Left ventricle myocardium superior (tissue), 1 donor: ENCODE measurements at regions not wholly inside any gene's neighbourhood (a gene's known extent, or its start where the extent isn't known, plus 50 kb on each side); places are given as distances from the start of the nearest gene placed in this dataset.
"Not testable (repeated sequence)": the region's sequence is repeated elsewhere in the genome, so short reads cannot be mapped to it uniquely, and the experiment has no call there.

ENCODE experiments used
- ATAC-seq: fragments of 200-7000 bp; cut with Tn5 transposase; one replicate; pipeline ENCODE4 v1.9.1; 2020; ENCODE audit warnings: mild to moderate bottlenecking, moderate library complexity
- DNase-seq: peaks from one replicate; pipeline ENCODE4 v3.0.0-alpha.2; 2020
- intact Hi-C: fragments of 100-400 bp; cut with micrococcal nuclease; formaldehyde crosslinking; loops from one replicate; pipeline ENCODE4 v1.11.0; 2022
- donor health status: DM: no; HTN: yes; CAD: no; lungs with severe emphysema.

- ATAC-seq, DNase-seq, intact Hi-C loops: not testable (repeated sequence)
Measured at GRCh38 chr7:67642542-67642941, 645.9 kb downstream of the TYW1 start.

GRCh38 chr7:67644151-67644550 lies 647.5 kb downstream of the TYW1 start:
- intact Hi-C loops: no loop called here
- ATAC-seq (no peak), DNase-seq (no peak)

DNA sequence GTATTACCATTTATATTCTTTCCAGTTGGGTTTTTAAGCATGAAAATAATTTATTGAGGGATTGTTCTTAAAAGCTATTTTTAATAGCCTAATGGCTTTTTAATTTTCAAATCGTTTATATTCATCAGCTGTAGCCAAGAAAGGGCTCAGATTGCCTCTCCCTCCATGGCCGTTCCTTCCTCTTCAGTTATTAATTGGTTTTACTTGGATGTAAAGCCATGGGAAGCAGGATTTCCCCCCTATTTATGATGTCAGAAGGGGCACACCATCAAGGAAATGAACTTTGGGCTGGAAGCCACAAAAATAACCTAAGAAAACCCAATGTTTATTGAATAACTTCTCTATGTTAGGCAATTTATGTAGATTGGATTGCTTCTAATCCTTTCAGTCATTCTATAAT lies 656.3 kb downstream of the TYW1 start:
- intact Hi-C loops: no loop called here
- no peak for DNase-seq
- no peak for ATAC-seq

DNA sequence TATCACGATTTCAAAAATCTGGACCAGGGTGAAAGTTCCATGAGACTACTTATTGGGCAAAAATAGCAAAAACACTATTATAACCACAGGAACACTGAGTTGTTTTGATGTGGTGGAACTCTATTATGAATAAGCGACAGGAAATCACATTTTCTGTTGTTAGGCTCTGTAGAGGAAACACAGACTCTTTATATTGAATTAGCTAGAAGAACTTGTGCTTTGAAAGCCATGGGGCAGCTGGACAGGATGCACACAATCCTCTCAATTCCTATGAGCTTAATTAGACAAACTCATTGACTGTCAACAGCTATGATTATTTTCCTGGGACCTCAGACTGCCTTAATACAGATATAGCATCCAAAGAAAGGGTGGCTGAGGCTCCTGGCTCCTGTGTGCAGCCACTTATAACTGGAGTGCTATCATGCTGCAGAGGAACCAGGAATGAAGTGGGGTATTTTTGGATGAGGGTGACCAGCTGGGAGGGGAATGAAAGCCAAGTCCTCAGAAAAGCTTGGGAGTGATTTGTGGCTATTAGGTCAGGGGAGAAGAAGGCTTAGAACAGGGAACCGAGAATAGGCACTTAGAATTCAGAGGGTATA lies 657.3 kb downstream of the TYW1 start:
- no peak for DNase-seq
- peak; percentile 98 for ATAC-seq
- intact Hi-C loops: no loop called here

- ATAC-seq (peak; percentile 35), DNase-seq (no peak)
- intact Hi-C loops: no loop called here
Measured at GRCh38 chr7:67654642-67655041, 658.0 kb downstream of the TYW1 start.

DNA sequence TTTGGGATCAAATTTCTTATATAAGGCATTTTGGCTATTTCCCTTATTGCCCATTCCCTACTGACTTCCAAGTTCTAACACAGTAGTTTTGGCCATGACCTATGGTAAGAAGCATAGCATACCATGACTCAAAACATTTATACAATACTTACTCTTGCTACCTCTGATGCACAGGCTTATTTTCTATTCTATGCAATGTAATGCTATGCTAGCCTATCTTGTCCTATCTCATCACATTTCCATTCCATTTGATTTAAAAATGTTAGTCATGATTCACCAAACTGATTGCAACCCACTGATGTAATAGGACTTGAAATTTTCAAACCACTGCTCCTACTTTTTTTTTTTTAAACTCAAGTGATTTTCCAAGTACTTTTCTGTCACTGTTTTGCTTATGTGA lies 658.5 kb downstream of the TYW1 start:
- no peak for ATAC-seq
- intact Hi-C loops: no loop called here

GRCh38 chr7:67659091-67659490 lies 662.5 kb downstream of the TYW1 start:
- intact Hi-C loops: no loop called here
- no peak for ATAC-seq

More for the DNA sequence above, 658.5 kb downstream of the TYW1 start:
- DNase-seq: no peak

GRCh38 chr7:67662804-67663203 lies 666.2 kb downstream of the TYW1 start:
- intact Hi-C loops: no loop called here
- no peak for ATAC-seq
- DNase-seq: no peak

More at GRCh38 chr7:67659091-67659490, 662.5 kb downstream of the TYW1 start:
- no peak for DNase-seq

DNA sequence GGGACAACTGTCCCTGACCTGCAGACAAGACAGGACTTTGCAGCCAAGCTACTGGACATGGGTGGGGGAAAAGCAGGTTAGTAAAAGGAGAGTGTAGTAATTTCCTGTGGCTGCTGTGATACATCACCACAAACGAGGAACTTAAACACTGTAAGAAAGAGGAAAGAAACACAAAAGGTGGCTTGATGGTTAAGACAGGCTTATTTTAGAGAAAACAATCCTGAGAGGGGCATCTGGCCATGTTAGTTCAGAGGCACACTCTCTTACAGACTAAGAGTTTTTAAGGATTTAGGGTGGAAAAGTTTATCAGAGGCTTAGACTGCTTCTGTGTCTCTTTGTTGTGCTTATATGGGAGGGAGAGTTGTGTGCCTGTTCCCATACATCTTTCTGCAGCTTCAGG lies 667.0 kb downstream of the TYW1 start:
- intact Hi-C loops: no loop called here
- no peak for ATAC-seq

GRCh38 chr7:67666359-67666758 lies 669.7 kb downstream of the TYW1 start:
- intact Hi-C loops, ATAC-seq, DNase-seq: not testable (repeated sequence)

More for the DNA sequence above, 667.0 kb downstream of the TYW1 start:
- DNase-seq: no peak

GRCh38 chr7:67671006-67671548 lies 674.4 kb downstream of the TYW1 start:
- ATAC-seq (no peak), DNase-seq (no peak)
- intact Hi-C loops: no loop called here

DNA sequence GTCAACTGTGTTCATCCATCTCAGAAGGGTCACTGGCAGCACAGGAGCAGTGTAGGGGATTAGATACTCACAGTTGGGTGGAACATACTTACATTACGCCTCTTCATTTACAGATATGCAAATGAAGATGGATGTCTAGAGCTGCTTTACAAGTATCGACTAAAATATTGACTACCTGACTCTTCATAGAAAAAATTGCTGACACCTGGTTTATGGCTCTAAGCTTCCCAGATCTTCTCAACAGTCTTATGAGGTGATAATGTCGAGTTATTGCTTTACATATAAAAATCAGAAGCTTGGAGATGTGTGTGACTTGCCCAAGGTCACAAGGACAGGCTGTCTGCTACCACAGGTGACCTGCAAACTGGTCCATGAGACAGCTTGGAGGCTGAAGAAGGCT lies 677.2 kb downstream of the TYW1 start:
- no peak for ATAC-seq

DNA sequence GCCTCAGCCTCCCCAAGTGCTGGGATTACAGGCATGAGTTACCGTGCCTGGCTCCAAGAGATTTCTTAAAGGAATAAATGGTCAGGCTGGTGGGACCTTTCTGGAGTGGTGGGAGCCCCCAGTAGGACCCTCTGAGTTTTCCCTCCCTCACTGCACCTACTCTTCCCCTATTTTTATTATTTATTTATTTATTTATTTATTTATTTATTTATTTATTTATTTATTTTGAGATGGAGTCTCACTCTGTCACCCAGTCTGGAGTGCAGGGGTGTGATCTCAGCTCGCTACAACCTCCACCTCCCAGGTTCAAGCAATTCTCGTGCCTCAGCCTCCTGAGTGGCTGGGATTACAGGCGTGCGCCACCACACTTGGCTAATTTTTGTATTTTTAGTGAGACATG lies 678.2 kb downstream of the TYW1 start:
- intact Hi-C loops, ATAC-seq, DNase-seq: not testable (repeated sequence)

More for the DNA sequence above, 677.2 kb downstream of the TYW1 start:
- intact Hi-C loops: no loop called here
- no peak for DNase-seq

GRCh38 chr7:67675971-67676370 lies 679.3 kb downstream of the TYW1 start:
- intact Hi-C loops: no loop called here
- ATAC-seq: no peak
- no peak for DNase-seq

GRCh38 chr7:67678419-67678818 lies 681.8 kb downstream of the TYW1 start:
- intact Hi-C loops: no loop called here
- no peak for ATAC-seq
- DNase-seq: no peak

DNA sequence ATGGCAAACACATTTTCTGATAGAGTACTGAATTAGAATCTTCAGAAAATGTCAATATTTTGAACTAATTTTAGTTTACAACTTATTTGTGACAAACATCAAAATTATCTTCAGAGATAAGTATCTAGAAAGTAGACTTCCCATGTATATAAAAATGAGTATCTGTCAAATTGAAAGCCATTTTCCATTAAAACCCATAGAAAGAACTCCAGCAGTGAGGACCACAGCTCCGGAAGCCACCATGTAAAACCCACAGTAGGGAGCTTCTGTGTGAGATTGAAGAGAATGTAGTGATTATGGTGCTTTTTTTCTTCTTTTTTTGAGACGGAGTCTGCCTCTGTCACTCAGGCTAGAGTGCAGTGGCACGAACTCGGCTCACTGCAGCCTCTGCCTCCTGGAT lies 687.0 kb downstream of the TYW1 start:
- DNase-seq (no peak), ATAC-seq (no peak)
- intact Hi-C loops: no loop called here

GRCh38 chr7:67690700-67691099 lies 694.1 kb downstream of the TYW1 start:
- DNase-seq: no peak
- no peak for ATAC-seq
- intact Hi-C loops: no loop called here

DNA sequence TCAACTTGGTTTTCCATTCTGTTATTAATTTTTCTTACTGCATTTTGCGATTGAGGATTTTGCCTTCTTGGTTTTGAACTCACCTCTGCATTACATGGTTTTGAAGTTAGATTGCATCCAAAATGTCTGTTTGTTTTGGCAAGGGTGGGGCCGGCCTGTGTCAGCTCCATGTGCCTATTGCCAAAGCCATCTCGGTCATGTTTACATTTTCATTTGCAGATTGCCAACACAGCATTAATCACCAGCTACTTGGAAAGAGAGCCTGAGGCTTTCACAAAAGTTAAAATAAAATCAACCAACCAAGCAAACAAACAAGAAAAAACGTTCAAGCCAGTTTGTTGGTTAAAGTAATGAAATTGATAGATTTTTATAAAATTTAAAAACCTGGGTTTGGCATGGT lies 695.8 kb downstream of the TYW1 start:
- DNase-seq (no peak), ATAC-seq (no peak)
- intact Hi-C loops: no loop called here

DNA sequence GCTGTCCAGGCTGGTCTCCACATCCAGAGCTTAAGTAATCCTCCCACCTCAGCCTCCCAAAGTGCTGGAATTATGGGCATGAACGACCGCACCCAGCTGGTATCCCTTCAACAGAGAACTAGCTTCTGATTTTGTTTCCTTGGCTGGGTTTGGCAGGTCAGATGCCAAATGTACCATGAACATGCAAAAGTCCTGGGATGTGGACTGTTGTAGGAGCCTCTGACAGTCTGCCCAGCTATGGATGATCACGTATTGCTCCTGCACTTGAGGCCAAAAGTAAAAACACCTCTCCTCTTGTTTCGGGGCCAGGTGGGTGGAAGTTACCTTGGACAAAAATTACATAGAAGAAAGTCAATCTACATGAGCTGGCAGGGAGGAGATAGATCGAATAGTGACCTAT lies 699.5 kb downstream of the TYW1 start:
- ATAC-seq (no peak), DNase-seq (no peak)
- intact Hi-C loops: no loop called here

DNA sequence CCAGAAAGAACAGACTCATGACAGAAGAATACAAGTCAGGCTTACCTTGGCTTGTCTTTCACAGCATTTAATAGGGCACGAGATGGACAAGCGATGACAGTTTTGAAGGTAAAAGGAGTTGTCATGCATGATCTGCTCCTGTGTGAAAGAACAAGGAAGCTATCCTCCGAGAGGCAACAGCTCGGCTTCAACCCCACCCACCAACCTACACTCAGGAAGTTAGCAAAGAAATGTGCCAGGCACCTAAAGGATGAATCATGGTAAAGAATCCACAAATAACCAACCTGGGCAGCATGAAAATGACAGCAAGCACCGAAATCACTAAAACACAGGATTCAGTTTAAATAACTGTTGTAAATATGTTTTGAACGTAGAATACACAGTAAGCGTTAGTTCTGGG lies 700.2 kb downstream of the TYW1 start:
- DNase-seq (no peak), ATAC-seq (no peak)
- intact Hi-C loops: no loop called here

DNA sequence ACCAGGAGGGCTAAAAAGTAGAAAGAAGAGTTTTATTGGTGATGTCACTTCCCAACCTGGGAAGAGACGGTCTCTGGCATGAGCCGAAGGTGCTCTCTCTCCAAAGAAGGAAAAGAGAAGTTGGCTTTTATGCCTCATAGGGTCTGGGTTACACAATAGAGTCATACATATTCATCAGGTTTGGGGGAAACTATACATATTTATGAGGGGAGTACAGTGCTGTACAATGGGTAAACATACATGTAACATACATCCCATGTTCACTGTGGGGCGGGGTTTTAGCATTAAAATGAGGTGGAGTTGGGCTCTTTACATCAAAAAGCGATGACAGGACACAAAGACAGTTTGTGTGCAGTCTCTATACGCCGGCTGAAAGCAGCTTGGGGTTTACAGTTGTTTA lies 701.7 kb downstream of the TYW1 start:
- ATAC-seq: no peak
- intact Hi-C loops: no loop called here
- DNase-seq: no peak
